Activated CD8-positive, alpha-beta memory T cell treated with anti-CD3 and anti-CD28 coated beads for 1 hour (primary cell): ENCODE measurements at regions not wholly inside any gene's neighbourhood (a gene's known extent, or its start where the extent isn't known, plus 50 kb on each side); places are given as distances from the start of the nearest gene placed in this dataset.

Experiments
- DNase-seq, 2 donors: peaks; one replicate each; pipeline ENCODE4 v3.0.0-alpha.2; 2020; ENCODE audit warnings: low read depth in 1 of 2; ENCODE audit errors: extremely low read depth in 1 of 2

DNA sequence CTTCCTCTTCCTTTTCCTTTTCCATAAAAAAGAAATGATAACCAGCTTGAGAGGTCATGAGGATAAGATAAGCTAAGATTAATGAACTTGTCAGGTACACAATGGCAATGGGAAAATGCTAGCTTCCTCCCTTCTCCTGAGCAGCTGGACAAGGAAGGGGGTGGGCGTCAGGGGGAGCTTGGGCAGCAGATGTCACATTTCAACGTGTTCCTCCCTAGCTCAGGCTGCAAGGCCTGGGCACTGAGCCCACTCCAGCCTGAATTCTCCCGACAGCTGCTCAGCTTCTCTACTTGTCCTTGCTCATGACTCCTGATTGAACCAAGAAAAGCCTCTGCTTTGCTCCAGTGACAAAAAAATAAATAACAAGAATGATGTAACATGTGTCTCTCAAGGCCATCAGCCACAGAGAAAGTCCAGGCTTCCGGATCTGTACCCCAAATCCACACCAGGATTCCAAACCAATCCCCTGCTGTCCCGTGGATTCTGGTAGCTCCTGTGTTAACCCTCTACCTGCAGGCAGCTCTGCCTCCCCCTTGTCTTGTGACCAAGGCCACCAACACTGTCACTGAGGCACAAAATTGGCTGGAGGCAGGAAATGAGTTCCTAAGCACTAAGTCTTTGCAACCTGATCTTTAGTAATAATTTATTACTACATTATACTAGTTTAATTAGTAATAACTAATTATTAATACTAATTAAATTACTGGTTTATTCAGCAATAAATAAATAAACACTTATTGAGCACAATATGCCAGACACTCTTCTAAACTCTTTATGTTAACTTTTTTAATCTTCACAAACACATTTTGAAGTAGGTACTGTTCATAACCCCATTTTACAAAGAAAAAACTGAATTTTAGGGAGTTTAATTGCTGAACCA is 146.5 kb downstream of the CCDC34 start:
- DNase-seq: no peak

DNA sequence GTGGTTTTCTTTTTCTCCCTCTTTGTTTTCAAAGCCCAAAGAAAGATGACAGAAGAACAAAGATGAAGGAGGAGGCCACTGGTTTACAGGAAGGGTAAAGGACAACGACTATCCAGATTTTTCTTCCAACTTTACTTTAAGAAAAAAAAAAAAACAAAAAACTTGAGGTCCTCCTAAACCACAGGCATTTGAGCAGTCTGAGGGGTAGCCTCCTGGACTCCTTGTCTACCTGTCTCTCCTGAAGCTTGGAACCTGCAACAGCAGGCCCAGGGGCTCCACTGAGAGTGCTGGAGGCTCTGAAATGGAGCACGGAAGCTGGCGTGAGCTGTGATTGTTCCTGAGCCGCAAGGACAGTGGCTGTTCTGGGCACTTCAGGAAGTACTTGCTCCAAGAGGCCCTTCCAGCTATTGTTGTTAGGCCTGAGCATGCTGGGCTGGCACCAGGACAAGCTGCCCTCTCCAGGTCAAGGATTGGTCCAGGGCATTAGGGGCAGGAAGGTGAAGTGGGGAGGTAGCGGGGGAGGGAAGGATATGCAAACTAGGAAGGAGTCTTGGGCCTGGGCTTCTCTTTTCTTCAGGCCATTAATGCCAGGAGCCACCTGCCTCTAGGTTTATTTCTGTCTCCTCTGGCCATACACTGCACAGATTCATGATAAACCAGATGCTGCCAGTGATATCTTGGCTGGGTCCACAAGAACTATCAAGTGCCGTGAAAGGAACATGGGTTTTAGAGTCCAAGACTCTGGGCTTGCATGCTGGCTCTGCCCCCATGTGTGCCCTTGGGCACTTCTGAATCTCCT is 147.3 kb downstream of the CCDC34 start:
- DNase-seq: no peak

GRCh38 chr11:27214713-27215112 is 148.3 kb downstream of the CCDC34 start:
- DNase-seq: no peak

GRCh38 chr11:27213232-27213660 is 149.8 kb downstream of the CCDC34 start:
- no peak for DNase-seq

DNA sequence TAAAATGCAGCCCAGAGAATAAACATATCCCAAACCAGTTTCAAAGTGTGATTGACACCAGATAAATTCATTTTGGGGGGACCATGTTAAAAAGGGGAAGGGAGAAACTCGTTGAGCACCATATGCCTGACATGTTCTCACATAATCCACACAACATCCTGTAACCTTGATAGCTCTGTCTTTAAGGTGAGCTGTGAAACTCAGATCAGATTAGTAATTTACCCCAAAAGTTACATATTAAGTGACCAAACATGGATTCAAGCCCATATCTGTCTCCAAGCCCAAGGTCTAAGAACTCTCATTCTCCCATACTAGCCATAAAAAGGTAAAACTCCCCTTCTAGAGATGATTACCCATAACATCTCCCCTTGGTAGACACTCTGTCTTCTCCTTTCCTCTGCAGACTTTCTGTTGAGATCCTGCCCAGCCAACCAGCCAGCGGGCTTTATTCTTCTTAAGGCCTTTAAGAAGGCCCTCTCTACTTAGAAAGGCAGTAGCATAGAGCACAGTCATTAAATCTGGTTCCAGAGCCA is 150.7 kb downstream of the CCDC34 start:
- no peak for DNase-seq

GRCh38 chr11:27211370-27212127 is 151.5 kb downstream of the CCDC34 start:
- DNase-seq: no peak

GRCh38 chr11:27210531-27210930 is 152.5 kb downstream of the CCDC34 start:
- no peak for DNase-seq

GRCh38 chr11:27209562-27210005 is 153.4 kb downstream of the CCDC34 start:
- no peak for DNase-seq

- no peak for DNase-seq
These were observed 154.2 kb downstream of the CCDC34 start for GRCh38 chr11:27208846-27209245.

GRCh38 chr11:27207025-27207650 is 155.9 kb downstream of the CCDC34 start:
- DNase-seq: no peak

GRCh38 chr11:27205779-27206570 is 157.0 kb downstream of the CCDC34 start:
- no peak for DNase-seq

DNA sequence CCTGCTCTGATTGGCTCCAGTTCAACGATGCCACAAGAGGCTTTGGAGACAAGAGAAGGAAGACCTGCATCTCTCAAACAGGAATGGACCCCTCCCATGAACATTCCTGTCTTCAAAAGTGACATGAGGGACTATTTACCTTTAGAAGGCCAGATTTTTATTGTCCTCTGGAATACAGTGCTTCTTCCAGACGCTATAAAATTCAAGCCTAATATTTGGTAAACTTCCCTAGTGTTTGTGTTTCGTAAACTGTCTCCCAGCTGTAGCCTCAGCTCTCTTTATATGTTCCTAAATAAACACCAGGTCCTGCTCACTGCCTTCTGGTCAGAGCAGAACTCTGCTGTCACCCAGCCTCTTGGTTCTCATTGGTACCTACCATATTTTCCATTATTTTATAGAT is 157.8 kb downstream of the CCDC34 start:
- DNase-seq: no peak

- DNase-seq: no peak
These were observed 158.5 kb downstream of the CCDC34 start for GRCh38 chr11:27204529-27204928.

DNA sequence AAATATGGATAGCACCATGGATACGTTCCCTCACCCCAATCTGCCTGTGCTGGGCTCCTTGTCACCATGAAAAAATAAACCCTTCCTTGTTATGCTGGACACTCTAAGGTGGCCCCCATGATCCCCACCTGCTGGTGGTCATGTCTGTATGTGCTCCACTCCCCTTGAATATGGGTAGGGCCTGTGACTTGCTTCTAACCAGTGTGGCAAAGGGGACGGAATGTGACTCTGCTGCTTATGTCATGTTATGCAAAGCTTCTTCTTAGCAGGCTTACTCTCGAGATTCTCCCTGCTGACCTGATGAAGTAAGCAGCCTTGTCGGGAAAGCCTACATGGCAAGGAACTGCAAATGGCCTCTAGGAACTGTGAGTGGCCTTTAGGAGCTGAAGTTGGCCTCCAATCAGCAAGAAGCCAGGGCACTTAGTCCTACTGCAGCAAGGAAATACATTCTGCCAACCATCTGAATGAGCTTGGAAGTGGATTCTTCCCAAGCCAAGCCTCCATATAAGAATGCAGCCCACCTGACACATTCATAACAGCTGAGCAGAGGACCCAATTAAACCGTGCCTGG is 159.9 kb downstream of the CCDC34 start:
- no peak for DNase-seq

DNA sequence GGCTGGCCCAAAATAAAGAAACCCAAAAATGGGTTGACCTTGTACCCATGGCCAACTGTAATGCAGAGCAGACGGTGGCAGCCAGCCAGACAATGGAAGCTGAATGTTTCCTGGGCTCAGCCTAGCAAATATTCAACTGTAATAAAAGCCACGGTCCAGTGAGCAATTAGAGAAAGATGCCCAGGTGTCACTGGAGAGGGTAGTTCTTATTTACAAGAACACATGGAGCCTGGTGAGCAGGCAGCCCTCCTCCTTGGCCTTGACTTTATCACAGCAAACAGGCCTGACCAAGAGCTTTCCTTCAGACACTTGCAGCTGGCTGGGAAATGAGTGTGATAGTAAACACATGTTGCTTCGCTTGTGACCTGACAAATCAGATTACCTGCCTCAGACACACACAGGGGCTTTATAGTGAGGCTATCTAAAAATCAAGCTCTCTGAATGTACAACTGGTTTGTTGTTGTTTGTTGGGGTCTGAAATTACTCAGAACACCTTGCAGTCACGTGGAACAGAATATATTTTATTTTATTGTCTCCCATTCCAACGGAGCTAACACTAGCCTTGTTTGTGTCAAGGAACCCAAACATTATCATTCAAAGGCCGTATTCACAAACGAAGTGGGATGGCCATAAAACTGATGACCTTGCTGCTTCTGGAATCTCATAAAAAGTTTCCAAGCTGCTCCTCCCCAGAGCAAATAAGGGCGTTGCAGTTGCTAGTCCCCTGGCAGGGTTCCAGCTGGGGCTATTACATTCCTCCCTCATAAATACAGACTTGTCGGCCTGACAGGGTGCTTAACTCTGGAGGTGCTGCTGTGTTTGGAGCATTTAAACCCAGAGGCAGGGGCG is 161.1 kb downstream of the BBOX1 start:
- DNase-seq: no peak

DNA sequence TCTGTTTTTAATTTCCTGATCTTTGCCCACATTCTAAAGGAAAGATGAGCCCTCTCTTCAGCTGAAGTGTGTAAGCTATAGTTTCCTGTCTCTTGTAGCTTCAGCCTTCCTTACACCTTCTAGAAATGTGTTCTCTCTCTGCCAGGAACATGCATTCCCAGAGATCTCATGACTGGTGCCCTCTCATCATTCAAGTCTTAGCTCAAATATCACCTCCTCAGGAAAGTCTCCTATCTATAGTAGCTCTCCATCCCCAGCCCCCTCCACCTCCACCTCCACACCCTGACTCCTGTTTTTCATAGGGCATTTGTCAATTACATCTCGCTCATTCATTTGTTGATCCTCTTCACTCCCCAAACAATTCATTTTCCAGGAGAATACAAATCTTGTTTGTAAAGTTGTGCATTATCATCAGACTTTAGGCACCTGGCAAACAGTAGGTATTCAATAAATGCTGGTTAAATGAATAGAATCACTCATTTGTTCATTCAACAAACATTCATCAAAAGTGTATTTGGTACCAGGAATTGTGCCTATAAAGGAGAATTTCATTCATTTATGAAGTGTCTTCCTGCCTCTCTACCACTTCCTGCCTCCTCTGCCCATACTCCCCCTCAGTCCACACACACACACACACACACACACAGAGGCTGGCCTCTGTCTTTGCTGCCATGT is 160.3 kb downstream of the BBOX1 start:
- DNase-seq: no peak

DNA sequence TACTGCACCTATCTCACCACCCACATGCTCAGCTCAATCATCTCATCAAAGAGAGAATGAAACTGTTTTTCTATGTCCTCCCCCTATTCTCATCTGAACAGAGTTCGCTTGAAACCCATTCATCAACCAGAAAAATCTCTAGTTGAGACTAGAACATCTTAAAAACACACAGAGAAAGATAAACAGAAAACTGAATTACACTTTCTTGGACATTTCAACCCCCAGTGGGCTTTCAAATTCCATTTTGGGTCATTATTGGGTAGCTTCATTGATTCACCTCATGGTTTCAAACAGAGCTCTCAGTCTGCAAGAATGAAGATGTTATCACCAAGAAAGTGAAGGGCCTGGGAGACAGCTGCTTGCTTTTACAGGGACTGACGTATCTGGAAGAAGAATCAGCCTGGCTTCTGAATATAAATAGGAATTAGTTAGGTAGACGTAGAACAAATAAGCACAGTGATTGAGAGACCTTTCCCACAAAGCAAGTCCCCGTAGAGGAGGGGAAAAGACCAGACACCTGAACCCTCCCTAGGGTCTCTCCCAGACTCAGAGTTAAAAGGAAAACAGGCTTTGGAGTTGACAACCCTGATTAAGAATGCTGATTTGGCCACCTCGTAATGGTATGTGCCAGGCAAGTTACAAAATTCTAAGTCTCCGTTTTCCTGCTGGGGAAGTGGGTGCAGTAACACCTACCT is 155.7 kb downstream of the BBOX1 start:
- DNase-seq: no peak
